Liver (tissue), 8 donors: ENCODE measurements at regions not wholly inside any gene's neighbourhood (a gene's known extent, or its start where the extent isn't known, plus 50 kb on each side); places are given as distances from the start of the nearest gene placed in this dataset.

Source experiments
- DNase-seq: peaks from one replicate; pipeline ENCODE4 v3.0.0-alpha.2; 2017; ENCODE audit warnings: low spot score
- H3K27ac ChIP-seq, 2 donors: one replicate each; pipeline ENCODE4 v1.7.0; 2013; ENCODE audit warnings: inconsistent platforms in 2 of 2, low read length in 2 of 2, control low read depth in 1 of 2, low read depth in 1 of 2, mild to moderate bottlenecking in 1 of 2
- H3K27me3 ChIP-seq, 4 donors: one replicate each; pipeline versions ENCODE4 v1.6.1 to v1.7.0; 2013; ENCODE audit warnings: low read length in 3 of 4, inconsistent platforms in 1 of 4, mild to moderate bottlenecking in 1 of 4, moderate library complexity in 1 of 4; ENCODE audit not compliant: control insufficient read depth in 4 of 4, insufficient read depth in 4 of 4
- H3K36me3 ChIP-seq, 4 donors: one replicate each; pipeline versions ENCODE4 v1.6.1 to v1.7.0; 2013; ENCODE audit warnings: low read length in 3 of 4, mild to moderate bottlenecking in 3 of 4, low read depth in 1 of 4, moderate library complexity in 1 of 4; ENCODE audit not compliant: control insufficient read depth in 4 of 4, insufficient read depth in 3 of 4
- H3K4me1 ChIP-seq, 4 donors: one replicate each; pipeline versions ENCODE4 v1.6.1 to v1.7.0; 2013; ENCODE audit warnings: low read length in 3 of 4, mild to moderate bottlenecking in 3 of 4, moderate library complexity in 1 of 4; ENCODE audit not compliant: control insufficient read depth in 4 of 4, insufficient read depth in 4 of 4
- H3K4me3 ChIP-seq, 3 donors: one replicate each; pipeline versions ENCODE4 v1.6.1 to v1.7.0; 2013; ENCODE audit warnings: low read length in 3 of 3, control low read depth in 1 of 3, low read depth in 1 of 3, mild to moderate bottlenecking in 1 of 3
- H3K9ac ChIP-seq, 2 donors: one replicate each; pipeline ENCODE4 v1.7.0; 2013; ENCODE audit warnings: low read length in 2 of 2, mild to moderate bottlenecking in 2 of 2, moderate library complexity in 2 of 2, control low read depth in 1 of 2, low read depth in 1 of 2
- H3K9me3 ChIP-seq, 4 donors: one replicate each; pipeline versions ENCODE4 v1.6.1 to v1.7.0; 2013; ENCODE audit warnings: low read length in 3 of 4; ENCODE audit not compliant: control insufficient read depth in 4 of 4
- EGR1 ChIP-seq, 2 donors: IDR thresholded peaks; 2 replicates each; pipeline ENCODE4 v1.6.1; 2016 to 2018; ENCODE audit warnings: antibody characterized with exemption in 2 of 2, low read depth in 2 of 2
- FOXA1 ChIP-seq: IDR thresholded peaks from 2 replicates; pipeline ENCODE4 v1.6.1; 2016; ENCODE audit warnings: antibody characterized with exemption
- FOXA2 ChIP-seq: IDR thresholded peaks from 2 replicates; pipeline ENCODE4 v1.6.1; 2016; ENCODE audit warnings: antibody characterized with exemption
- GABPA ChIP-seq, 2 donors: IDR thresholded peaks in 1 of 2; conservative IDR thresholded peaks in 1 of 2; 2 replicates each; pipeline ENCODE4 v1.6.1; 2016; ENCODE audit warnings: antibody characterized with exemption in 2 of 2, mild to moderate bottlenecking in 1 of 2, moderate library complexity in 1 of 2
- HNF4A ChIP-seq, 2 donors: conservative IDR thresholded peaks; 2 replicates each; pipeline ENCODE4 v1.6.1; 2016; ENCODE audit warnings: antibody characterized with exemption in 2 of 2, mild to moderate bottlenecking in 2 of 2
- HNF4G ChIP-seq: IDR thresholded peaks from 2 replicates; pipeline ENCODE4 v1.6.1; 2016; ENCODE audit warnings: antibody characterized with exemption
- JUND ChIP-seq, 2 donors: IDR thresholded peaks; 2 replicates each; pipeline ENCODE4 v1.6.1; 2016; ENCODE audit warnings: antibody characterized with exemption in 2 of 2
- NR2F2 ChIP-seq: IDR thresholded peaks from 2 replicates; pipeline ENCODE4 v1.6.1; 2016; ENCODE audit warnings: antibody characterized with exemption
- RAD21 ChIP-seq, 2 donors: IDR thresholded peaks; 2 replicates each; pipeline ENCODE4 v1.6.1; 2016; ENCODE audit warnings: antibody characterized with exemption in 2 of 2, mild to moderate bottlenecking in 2 of 2
- REST ChIP-seq: IDR thresholded peaks from 2 replicates; pipeline ENCODE4 v1.6.1; 2016; ENCODE audit warnings: antibody characterized with exemption, mild to moderate bottlenecking
- RXRA ChIP-seq, 2 donors: IDR thresholded peaks; 2 replicates each; pipeline ENCODE4 v1.6.1; 2017 to 2018; ENCODE audit warnings: antibody characterized with exemption in 2 of 2, mild to moderate bottlenecking in 1 of 2
- SP1 ChIP-seq: IDR thresholded peaks from 2 replicates; pipeline ENCODE4 v1.6.1; 2018; ENCODE audit warnings: antibody characterized with exemption, mild to moderate bottlenecking
- TAF1 ChIP-seq: conservative IDR thresholded peaks from 2 replicates; pipeline ENCODE4 v1.6.1; 2016; ENCODE audit warnings: antibody characterized with exemption, mild to moderate bottlenecking
- YY1 ChIP-seq: IDR thresholded peaks from 2 replicates; pipeline ENCODE4 v1.6.1; 2016; ENCODE audit warnings: antibody characterized with exemption, mild to moderate bottlenecking
- ZBTB33 ChIP-seq: IDR thresholded peaks from 2 replicates; pipeline ENCODE4 v1.6.1; 2016; ENCODE audit warnings: antibody characterized with exemption
- WGBS: extraction: QIAGEN DNeasy Blood & Tissue Kit; methylation state at CpG from one replicate; pipeline ENCODE4 v1.1.7; 2013; 5-methylcytosine and 5-hydroxymethylcytosine counted together
- TF ChIP-seq, protein P1 (sequence below): fragments of 150-350 bp; IDR thresholded peaks from 2 replicates; pipeline ENCODE4 v1.5.1; 2017; ENCODE audit warnings: improper control_type of control experiment, low read depth, low read length; ENCODE audit not compliant: missing input control
- TF ChIP-seq, protein P2 (sequence below): IDR thresholded peaks from 2 replicates; pipeline ENCODE4 v1.6.1; 2016; ENCODE audit warnings: antibody characterized with exemption
- TF ChIP-seq, protein P3 (sequence below): IDR thresholded peaks from 2 replicates; pipeline ENCODE4 v1.6.1; 2016; ENCODE audit warnings: antibody characterized with exemption
- donor health status: healthy.
- donor health status: healthy.
- donor health status: healthy.
- donor health status: healthy.
- donor health status: healthy.

DNA sequence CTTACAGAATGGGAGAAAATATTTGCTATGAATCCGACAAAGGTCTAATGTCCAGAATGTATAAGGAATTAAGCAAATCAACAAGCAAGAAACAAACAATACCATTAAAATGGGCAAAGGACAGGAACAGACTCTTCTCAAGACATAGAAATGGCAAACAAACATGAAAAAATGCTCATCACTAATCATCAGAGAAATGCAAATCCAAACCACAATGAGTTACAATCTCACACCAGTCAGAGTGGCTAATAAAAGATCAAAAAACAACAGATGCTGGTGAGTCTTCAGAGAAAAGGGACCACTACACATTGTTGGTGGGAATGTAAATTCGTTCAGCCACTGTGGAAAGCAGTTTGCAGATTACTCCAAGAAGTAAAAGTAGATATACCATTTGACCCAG, 382.0 kb upstream of the ANO3 start:
- Histone ChIP-seq H3K4me1 (no peaks in the 10 kb centered on the region), H3K27me3 (no peaks in the 10 kb centered on the region), H3K27ac (no peak overlapping the region), H3K9me3 (no peaks in the 10 kb centered on the region), H3K4me3 (no peak overlapping the region), H3K9ac (no peak overlapping the region), H3K36me3 (no peaks in the 10 kb centered on the region)
- 62% methylated on average over 2 of the region's 2 CpGs for whole genome bisulfite sequencing
- TF ChIP-seq FOXA1 (no peak), GABPA (IDR thresholded peaks at IDR 0.05 in 1 of 2, conservative IDR thresholded peaks at IDR 0.05 in 1 of 2) (no peak), SP1 (no peak), TAF1 (no peak), JUND (IDR thresholded peaks at IDR 0.05) (no peak), EGR1 (IDR thresholded peaks at IDR 0.05; ENCODE audit: low read depth in 2 of 2) (no peak), RAD21 (IDR thresholded peaks at IDR 0.05) (no peak), HNF4G (no peak), REST (no peak), HNF4A (conservative IDR thresholded peaks at IDR 0.05) (no peak), FOXA2 (no peak), ZBTB33 (no peak), YY1 (no peak)
- TF ChIP-seq, protein P1, sequence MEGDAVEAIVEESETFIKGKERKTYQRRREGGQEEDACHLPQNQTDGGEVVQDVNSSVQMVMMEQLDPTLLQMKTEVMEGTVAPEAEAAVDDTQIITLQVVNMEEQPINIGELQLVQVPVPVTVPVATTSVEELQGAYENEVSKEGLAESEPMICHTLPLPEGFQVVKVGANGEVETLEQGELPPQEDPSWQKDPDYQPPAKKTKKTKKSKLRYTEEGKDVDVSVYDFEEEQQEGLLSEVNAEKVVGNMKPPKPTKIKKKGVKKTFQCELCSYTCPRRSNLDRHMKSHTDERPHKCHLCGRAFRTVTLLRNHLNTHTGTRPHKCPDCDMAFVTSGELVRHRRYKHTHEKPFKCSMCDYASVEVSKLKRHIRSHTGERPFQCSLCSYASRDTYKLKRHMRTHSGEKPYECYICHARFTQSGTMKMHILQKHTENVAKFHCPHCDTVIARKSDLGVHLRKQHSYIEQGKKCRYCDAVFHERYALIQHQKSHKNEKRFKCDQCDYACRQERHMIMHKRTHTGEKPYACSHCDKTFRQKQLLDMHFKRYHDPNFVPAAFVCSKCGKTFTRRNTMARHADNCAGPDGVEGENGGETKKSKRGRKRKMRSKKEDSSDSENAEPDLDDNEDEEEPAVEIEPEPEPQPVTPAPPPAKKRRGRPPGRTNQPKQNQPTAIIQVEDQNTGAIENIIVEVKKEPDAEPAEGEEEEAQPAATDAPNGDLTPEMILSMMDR = no peak
- TF ChIP-seq, protein P2, sequence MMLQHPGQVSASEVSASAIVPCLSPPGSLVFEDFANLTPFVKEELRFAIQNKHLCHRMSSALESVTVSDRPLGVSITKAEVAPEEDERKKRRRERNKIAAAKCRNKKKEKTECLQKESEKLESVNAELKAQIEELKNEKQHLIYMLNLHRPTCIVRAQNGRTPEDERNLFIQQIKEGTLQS = no peak
- TF ChIP-seq, protein P3, sequence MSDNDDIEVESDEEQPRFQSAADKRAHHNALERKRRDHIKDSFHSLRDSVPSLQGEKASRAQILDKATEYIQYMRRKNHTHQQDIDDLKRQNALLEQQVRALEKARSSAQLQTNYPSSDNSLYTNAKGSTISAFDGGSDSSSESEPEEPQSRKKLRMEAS = no peak
- DNase-seq = no peak

DNA sequence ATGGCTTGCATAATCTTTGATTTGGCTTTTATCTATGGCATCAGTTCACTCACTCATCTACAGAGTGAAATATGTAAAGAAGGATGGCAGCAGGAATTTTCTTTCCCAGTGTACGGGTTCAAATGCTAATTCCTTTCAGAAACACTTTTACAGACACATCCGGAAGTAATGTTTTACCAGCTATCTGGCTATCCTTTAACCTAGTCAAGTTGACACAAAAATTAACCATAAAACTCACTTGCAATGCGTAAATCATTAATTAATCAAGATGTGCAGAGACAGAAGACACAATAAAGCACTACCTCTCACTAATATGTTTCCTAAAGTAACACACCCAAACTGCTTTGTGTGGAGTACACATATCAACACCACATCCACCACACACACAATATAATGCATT, 378.9 kb upstream of the ANO3 start:
- no peak for DNase-seq
- 58% methylated on average over 3 of the region's 3 CpGs for WGBS
- H3K4me1 ChIP-seq = no peaks in the 10 kb centered on the region
- no peak for TF ChIP-seq HNF4G
- no peak for TF ChIP-seq YY1
- TF ChIP-seq JUND (IDR thresholded peaks at IDR 0.05) = no peak
- TF ChIP-seq NR2F2 = no peak
- no peak for TF ChIP-seq TAF1
- TF ChIP-seq, protein P3 = no peak
- no peak for TF ChIP-seq RXRA (IDR thresholded peaks at IDR 0.05)
- no peak for TF ChIP-seq FOXA1
- no peak for TF ChIP-seq REST
- no peak for TF ChIP-seq HNF4A (conservative IDR thresholded peaks at IDR 0.05)
- TF ChIP-seq RAD21 (IDR thresholded peaks at IDR 0.05) = no peak
- TF ChIP-seq, protein P1 = no peak

More for the DNA sequence above, 378.9 kb upstream of the ANO3 start:
- H3K9ac ChIP-seq = no peak overlapping the region
- H3K27ac ChIP-seq = no peak overlapping the region
- no peak overlapping the region for H3K4me3 ChIP-seq
- H3K27me3 ChIP-seq = no peaks in the 10 kb centered on the region
- H3K9me3 ChIP-seq = no peaks in the 10 kb centered on the region
- no peaks in the 10 kb centered on the region for H3K36me3 ChIP-seq
